ENCODE measurements at regions not wholly inside any gene's neighbourhood (a gene's known extent, or its start where the extent isn't known, plus 50 kb on each side); places are given as distances from the start of the nearest gene placed in this dataset.

DNA sequence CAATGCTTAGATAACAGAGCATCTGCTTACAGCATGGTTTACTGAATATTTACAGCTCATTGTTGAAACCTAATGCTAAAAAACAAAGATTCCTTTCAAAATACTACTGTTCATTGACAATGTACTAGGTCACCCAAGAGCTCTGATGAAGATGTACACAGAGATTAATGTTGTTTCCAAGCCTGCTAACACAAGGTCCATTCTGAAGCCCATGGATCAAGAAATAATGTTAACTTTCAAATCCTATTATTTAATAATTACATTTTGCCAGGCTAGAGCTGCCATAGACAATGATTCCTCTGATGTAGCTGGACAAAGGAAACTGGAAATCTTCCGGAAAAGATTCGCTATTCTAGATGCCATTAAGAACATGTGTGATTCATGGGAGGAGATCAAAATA is 355.6 kb downstream of the TENT5A start:
- TF ChIP-seq EZH2 (IDR thresholded peaks at IDR 0.05; ENCODE audit: insufficient read depth, poor library complexity, severe bottlenecking) (no peak), EZH2phosphoT487 (IDR thresholded peaks at IDR 0.05; ENCODE audit: insufficient read depth, low read depth) (no peak)

Data from GM23248 (cell line).